Nucleus accumbens (tissue), 56 donors: ENCODE measurements at regions not wholly inside any gene's neighbourhood (a gene's known extent, or its start where the extent isn't known, plus 50 kb on each side); places are given as distances from the start of the nearest gene placed in this dataset.

Experiments used
- DNase-seq, 56 donors: peaks; one replicate each; lab custom pipeline; 2025; lab: John Stamatoyannopoulos, UW

GRCh38 chr20:23188377-23189169 lies 102.4 kb upstream of the CD93 start:
- no peak for DNase-seq

GRCh38 chr20:23187751-23188150 lies 101.6 kb upstream of the CD93 start:
- no peak for DNase-seq

- DNase-seq, result no peak
Observed at GRCh38 chr20:23186808-23187207, 100.7 kb upstream of the CD93 start.

- no peak for DNase-seq
Observed at GRCh38 chr20:23180451-23180921, 94.4 kb upstream of the CD93 start.

GRCh38 chr20:23179766-23180403 lies 93.8 kb upstream of the CD93 start:
- DNase-seq, result no peak

GRCh38 chr20:23178806-23179205 lies 92.7 kb upstream of the CD93 start:
- DNase-seq, result no peak

- DNase-seq, result no peak
Observed at GRCh38 chr20:23174821-23175220, 88.7 kb upstream of the CD93 start.

GRCh38 chr20:23167431-23167830 lies 81.3 kb upstream of the CD93 start:
- DNase-seq, result no peak

GRCh38 chr20:23166563-23166962 lies 80.4 kb upstream of the CD93 start:
- DNase-seq, result no peak

GRCh38 chr20:23165964-23166363 lies 79.8 kb upstream of the CD93 start:
- no peak for DNase-seq

GRCh38 chr20:23165307-23165750 lies 79.2 kb upstream of the CD93 start:
- DNase-seq, result no peak

GRCh38 chr20:23164176-23164601 lies 78.1 kb upstream of the CD93 start:
- DNase-seq, result peak in 25 of 56 donors; percentile 8 to 73 (median 34)

GRCh38 chr20:23163562-23163961 lies 77.4 kb upstream of the CD93 start:
- DNase-seq, result no peak

GRCh38 chr20:23162887-23163286 lies 76.8 kb upstream of the CD93 start:
- DNase-seq, result no peak

GRCh38 chr20:23161968-23162696 lies 76.0 kb upstream of the CD93 start:
- DNase-seq, result peak in 3 of 56 donors; percentile 16 to 30 (median 22)

- DNase-seq, result no peak
Observed at GRCh38 chr20:23161244-23161891, 75.2 kb upstream of the CD93 start.

- DNase-seq, result no peak
Observed at GRCh38 chr20:23160536-23161243, 74.6 kb upstream of the CD93 start.

- DNase-seq, result no peak
Observed at GRCh38 chr20:23159947-23160318, 73.8 kb upstream of the CD93 start.

GRCh38 chr20:23159256-23159946 lies 73.3 kb upstream of the CD93 start:
- DNase-seq, result no peak
